ENCODE measurements at regions not wholly inside any gene's neighbourhood (a gene's known extent, or its start where the extent isn't known, plus 50 kb on each side); places are given as distances from the start of the nearest gene placed in this dataset.

DNA sequence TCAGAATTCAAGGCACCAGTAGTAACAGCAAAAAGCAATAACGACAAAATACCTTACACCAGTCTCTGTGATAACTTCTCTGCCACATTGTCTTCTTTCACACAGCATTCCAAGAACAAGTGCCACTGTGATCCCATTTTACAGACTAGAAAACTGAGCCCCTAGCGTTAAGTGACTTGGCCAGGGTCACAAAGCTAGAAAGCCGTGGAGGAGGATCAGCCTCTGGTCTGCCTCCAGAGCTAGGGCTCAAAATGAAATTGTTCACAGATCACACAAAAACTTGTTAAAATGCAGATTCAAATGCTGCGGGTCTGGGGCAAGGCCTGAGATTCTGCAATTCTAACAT lies 154.1 kb downstream of the FAM114A2 start:
- DNase-seq, result no peak
- H3K27me3 ChIP-seq, result no peaks in the 10 kb centered on the region
- intact Hi-C loops (cut with DNase I; ENCODE audit: low total_unique reads), result no loop called here
- no peak overlapping the region for H3K27ac ChIP-seq
- no peak for ATAC-seq
- no peaks in the 10 kb centered on the region for H3K36me3 ChIP-seq
- TF ChIP-seq, protein P1, sequence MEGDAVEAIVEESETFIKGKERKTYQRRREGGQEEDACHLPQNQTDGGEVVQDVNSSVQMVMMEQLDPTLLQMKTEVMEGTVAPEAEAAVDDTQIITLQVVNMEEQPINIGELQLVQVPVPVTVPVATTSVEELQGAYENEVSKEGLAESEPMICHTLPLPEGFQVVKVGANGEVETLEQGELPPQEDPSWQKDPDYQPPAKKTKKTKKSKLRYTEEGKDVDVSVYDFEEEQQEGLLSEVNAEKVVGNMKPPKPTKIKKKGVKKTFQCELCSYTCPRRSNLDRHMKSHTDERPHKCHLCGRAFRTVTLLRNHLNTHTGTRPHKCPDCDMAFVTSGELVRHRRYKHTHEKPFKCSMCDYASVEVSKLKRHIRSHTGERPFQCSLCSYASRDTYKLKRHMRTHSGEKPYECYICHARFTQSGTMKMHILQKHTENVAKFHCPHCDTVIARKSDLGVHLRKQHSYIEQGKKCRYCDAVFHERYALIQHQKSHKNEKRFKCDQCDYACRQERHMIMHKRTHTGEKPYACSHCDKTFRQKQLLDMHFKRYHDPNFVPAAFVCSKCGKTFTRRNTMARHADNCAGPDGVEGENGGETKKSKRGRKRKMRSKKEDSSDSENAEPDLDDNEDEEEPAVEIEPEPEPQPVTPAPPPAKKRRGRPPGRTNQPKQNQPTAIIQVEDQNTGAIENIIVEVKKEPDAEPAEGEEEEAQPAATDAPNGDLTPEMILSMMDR (IDR thresholded peaks at IDR 0.05 in 4 of 5, conservative IDR thresholded peaks at IDR 0.05 in 1 of 5), result no peak
- H3K4me1 ChIP-seq, result no peaks in the 10 kb centered on the region
- in situ Hi-C loops (cut with MboI; ENCODE audit: low sequenced_read_pairs in 4 of 4), result no loop called here
- no peak overlapping the region for H3K4me3 ChIP-seq
- H3K9me3 ChIP-seq, result no peaks in the 10 kb centered on the region

DNA sequence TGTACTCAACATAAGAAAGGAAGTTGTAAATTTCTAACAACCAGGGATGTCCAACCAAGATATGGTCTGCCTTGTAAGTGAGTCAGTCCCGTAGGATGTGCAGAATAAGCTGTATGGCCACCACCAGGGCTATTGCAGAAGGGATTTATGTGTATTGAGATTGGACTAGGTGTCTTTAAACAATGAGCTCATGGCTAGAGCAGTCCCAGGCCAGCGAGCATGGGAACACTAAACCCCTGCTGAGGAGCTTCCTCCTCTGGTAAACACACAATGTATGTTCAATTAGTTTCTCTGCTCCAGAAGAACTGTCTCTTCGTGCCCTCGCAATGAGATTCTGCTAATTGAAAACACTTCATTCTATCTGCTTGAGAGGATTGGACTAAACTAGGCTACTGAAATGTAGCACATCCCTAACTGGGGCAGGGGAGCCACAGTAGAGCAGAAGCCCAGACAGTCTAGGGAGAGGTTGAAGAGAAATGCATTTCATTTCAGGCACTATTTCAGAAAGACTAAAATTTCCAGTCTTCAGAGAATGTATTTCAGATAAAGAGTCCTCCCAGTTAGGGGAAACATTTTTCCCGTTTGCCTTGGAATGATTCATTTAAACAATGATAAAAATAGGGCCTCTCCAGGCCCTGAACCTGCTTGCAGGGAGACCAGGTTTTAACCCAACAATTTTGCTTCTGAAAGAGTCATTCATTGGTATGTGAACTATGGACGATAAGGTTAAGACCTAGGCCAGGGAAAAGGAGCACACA lies 154.7 kb downstream of the FAM114A2 start:
- intact Hi-C loops (cut with DNase I; ENCODE audit: low total_unique reads), result no loop called here
- Histone ChIP-seq H3K27me3 (no peaks in the 10 kb centered on the region), H3K9me3 (no peaks in the 10 kb centered on the region), H3K27ac (no peak overlapping the region), H3K36me3 (no peaks in the 10 kb centered on the region), H3K4me3 (no peak overlapping the region), H3K4me1 (no peaks in the 10 kb centered on the region)
- DNase-seq (no peak), ATAC-seq (no peak)
- in situ Hi-C loops (cut with MboI; ENCODE audit: low sequenced_read_pairs in 4 of 4), result no loop called here
- no peak for TF ChIP-seq POLR2A (IDR thresholded peaks at IDR 0.05)
- TF ChIP-seq, protein P1 (IDR thresholded peaks at IDR 0.05 in 4 of 5, conservative IDR thresholded peaks at IDR 0.05 in 1 of 5), result no peak

DNA sequence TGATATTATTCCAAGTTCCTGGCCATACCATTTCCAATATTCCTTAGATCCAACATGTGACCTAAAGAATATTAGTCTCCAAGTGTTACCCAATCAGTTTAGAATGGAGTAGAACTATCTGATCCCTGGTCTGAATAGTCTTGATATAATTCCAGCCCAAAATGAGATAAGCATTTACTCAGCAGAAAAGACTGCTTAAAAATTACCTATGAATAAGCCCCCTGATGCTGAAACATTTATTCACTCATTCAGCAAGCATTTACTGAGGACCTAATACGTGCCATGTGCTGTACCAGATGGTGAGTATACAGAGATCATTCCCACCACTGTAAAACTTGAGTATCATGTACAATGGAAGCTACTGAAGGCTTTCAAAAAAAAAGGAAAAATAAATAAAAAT lies 157.0 kb downstream of the FAM114A2 start:
- H3K4me3 ChIP-seq, result no peak overlapping the region
- H3K4me1 ChIP-seq, result no peaks in the 10 kb centered on the region
- no peak for TF ChIP-seq POLR2A (IDR thresholded peaks at IDR 0.05)
- TF ChIP-seq, protein P1 (IDR thresholded peaks at IDR 0.05 in 4 of 5, conservative IDR thresholded peaks at IDR 0.05 in 1 of 5), result no peak
- no peak for ATAC-seq
- no peak for DNase-seq
- intact Hi-C loops (cut with DNase I; ENCODE audit: low total_unique reads) (no loop called here), in situ Hi-C loops (cut with MboI; ENCODE audit: low sequenced_read_pairs in 4 of 4) (no loop called here)
- H3K9me3 ChIP-seq, result no peaks in the 10 kb centered on the region
- H3K27ac ChIP-seq, result no peak overlapping the region
- no peaks in the 10 kb centered on the region for H3K27me3 ChIP-seq
- no peaks in the 10 kb centered on the region for H3K36me3 ChIP-seq

DNA sequence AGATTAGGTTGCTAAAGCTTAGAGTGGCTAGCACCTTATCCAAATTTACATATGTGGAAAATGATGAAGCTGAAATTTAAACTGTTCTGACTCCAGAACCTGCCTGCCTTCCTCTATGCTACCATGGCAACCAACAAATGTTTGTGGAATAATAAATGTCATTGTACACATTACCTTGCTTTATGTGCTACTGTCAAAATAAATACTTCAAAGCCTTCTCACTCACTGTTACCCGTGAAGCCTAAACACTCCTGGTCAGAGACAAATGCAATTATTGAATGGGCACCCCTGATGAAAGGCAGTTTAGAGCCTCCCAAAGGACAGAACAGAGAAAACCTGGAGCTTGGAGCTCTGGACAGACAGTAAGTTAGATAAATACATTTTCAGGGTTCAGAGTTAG lies 158.6 kb downstream of the FAM114A2 start:
- Histone ChIP-seq H3K27ac (no peak overlapping the region), H3K9me3 (no peaks in the 10 kb centered on the region), H3K36me3 (no peaks in the 10 kb centered on the region), H3K4me3 (no peak overlapping the region), H3K27me3 (no peaks in the 10 kb centered on the region), H3K4me1 (no peaks in the 10 kb centered on the region)
- no peak for DNase-seq
- ATAC-seq, result no peak
- intact Hi-C loops (cut with DNase I; ENCODE audit: low total_unique reads) (no loop called here), in situ Hi-C loops (cut with MboI; ENCODE audit: low sequenced_read_pairs in 4 of 4) (no loop called here)
- TF ChIP-seq POLR2A (IDR thresholded peaks at IDR 0.05), result no peak
- TF ChIP-seq, protein P1 (IDR thresholded peaks at IDR 0.05 in 4 of 5, conservative IDR thresholded peaks at IDR 0.05 in 1 of 5), result no peak

DNA sequence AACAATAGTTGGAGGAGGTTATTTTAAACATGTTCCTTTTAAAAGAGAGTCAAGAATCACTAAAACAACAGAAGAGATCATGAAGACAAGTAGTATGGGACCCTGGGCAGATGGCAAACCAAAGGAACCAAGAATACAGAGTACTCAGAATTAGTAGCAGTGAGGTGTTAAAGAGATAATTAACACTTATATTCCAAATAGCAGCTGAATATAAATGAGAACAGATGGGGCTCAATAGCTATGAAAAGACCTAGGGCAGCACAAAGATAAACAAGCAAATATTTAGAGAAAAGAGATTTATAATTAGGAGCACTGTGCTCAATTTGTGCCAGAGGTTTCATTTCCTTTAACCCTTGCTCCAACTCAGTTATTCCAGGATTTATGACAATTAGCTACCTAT lies 159.1 kb downstream of the FAM114A2 start:
- no peaks in the 10 kb centered on the region for H3K9me3 ChIP-seq
- DNase-seq (no peak), ATAC-seq (no peak)
- intact Hi-C loops (cut with DNase I; ENCODE audit: low total_unique reads), result no loop called here
- no peak overlapping the region for H3K4me3 ChIP-seq
- H3K27ac ChIP-seq, result no peak overlapping the region
- H3K36me3 ChIP-seq, result no peaks in the 10 kb centered on the region
- in situ Hi-C loops (cut with MboI; ENCODE audit: low sequenced_read_pairs in 4 of 4), result no loop called here
- no peaks in the 10 kb centered on the region for H3K4me1 ChIP-seq
- no peaks in the 10 kb centered on the region for H3K27me3 ChIP-seq
- TF ChIP-seq, protein P1 (IDR thresholded peaks at IDR 0.05 in 4 of 5, conservative IDR thresholded peaks at IDR 0.05 in 1 of 5), result no peak
- TF ChIP-seq POLR2A (IDR thresholded peaks at IDR 0.05), result no peak
